Activated CD8-positive, alpha-beta memory T cell treated with anti-CD3 and anti-CD28 coated beads for 24 hours (primary cell): ENCODE measurements at regions not wholly inside any gene's neighbourhood (a gene's known extent, or its start where the extent isn't known, plus 50 kb on each side); places are given as distances from the start of the nearest gene placed in this dataset.

Experiments
- DNase-seq: peaks from one replicate; pipeline ENCODE4 v3.0.0-alpha.2; 2020

DNA sequence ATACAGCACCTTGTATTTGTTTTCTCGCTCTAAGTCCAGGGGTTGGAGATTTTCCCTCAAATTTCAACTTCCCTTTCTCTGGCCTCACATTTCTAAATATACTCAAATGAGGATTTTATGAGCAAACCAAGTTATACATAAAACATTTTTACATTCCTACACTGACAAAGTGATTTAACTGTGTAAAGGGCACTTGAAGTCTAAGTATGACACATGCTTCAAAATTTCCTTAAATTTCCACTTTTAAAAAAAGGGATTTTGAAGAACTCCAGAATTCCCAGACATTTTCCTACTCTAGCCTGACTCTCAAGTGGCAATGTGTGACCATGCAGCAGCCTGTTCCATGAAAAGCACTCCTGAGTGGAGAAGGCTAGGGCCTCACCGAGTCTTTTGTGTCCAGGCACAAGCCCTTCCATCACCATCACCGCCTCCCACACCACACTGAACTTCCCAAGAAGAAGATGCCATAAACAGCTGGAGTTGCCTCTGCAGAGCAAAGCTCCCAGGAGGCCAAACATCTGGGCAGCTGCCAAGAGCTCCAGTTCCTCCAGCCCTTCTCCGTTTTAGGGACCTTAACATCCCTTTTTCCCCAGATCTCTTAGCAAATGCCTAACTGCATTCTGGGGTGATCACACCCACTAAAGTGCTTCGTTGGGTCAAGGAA is 68.9 kb downstream of the NCR2 start:
- DNase-seq = no peak

DNA sequence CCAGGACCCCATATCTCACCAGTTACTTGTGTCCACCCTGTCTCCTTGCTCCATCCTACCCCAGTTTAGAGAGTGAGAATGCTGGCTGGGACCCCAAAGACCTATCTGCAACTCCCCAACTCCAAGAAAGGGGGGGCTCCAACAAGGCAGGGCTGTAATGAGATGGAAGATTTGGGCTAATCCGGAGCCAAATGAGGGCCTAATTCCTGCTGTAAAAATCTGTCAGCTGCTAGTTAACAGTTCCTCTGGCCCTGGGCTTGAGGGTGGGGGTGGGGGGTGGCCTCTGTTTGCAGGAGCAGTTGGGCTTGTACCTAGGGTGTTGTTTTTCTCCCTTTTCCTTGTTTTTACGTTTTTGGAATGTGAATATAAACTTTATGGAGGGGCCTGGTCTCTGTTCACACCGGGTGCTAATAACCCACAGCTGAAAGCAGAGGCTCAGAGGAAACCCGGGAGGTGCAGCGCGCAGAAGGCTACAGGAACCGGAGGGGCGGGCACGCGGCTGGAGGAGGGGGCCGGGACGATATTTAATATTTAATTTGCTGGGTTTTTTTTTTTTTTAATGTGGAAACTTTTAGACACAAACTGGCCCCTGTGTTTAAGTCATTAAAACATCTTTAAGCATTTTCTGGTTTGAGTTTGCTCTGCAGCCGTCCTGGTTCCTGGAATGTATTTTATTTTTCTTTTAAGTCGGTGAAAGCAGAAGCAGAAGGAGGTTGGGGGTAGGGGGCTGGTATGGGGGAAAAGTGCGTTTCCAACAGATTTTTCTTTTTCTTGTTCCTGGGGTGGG is 70.7 kb downstream of the NCR2 start:
- DNase-seq = no peak

GRCh38 chr6:41406728-41407489 is 71.5 kb downstream of the NCR2 start:
- DNase-seq = no peak

- DNase-seq = no peak
Observed at GRCh38 chr6:41408576-41408975, 73.2 kb downstream of the NCR2 start.

DNA sequence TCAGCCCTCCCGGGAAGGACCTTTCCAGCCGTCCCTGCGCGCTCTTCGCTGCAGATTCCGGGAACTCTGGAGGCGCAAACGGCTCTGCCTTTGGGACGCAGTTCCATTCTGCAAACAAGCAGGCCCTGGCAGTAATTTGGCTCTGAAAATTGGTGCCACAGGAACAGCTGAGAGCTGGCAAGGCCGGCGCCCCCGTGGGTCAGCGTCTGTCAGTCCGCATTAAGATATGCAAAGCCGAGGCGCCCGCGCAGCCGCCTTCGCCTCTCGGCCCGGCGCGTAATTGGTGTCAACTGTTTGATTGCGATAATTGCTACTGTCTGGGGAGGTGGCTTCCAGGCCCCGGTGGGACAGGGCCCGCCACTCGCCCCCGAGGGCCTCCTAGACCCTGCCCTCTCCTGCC is 73.6 kb downstream of the NCR2 start:
- DNase-seq = no peak

DNA sequence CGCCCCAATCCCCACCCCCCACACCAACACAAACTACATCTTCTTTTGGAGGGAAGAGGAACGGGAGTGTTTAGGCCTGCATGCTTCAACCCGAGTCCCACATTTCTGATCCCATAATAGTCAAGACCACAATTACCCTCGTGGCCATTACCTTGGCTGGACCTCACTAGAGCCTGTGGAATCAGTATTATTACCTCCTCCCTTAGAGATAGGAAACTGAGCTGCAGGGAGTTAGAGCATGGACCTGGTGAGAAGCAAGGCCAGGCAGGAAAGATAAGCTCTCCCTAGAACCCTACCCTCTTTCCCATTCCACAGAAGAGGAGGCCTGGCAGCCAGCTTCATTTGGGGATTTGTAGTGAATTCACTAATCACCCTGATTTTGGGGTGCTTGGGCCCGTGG is 74.1 kb downstream of the NCR2 start:
- DNase-seq = no peak

GRCh38 chr6:41411961-41412360 is 76.6 kb downstream of the NCR2 start:
- no peak for DNase-seq

GRCh38 chr6:41413250-41413649 is 77.8 kb downstream of the NCR2 start:
- DNase-seq = no peak

GRCh38 chr6:41416501-41416837 is 81.1 kb downstream of the NCR2 start:
- no peak for DNase-seq

DNA sequence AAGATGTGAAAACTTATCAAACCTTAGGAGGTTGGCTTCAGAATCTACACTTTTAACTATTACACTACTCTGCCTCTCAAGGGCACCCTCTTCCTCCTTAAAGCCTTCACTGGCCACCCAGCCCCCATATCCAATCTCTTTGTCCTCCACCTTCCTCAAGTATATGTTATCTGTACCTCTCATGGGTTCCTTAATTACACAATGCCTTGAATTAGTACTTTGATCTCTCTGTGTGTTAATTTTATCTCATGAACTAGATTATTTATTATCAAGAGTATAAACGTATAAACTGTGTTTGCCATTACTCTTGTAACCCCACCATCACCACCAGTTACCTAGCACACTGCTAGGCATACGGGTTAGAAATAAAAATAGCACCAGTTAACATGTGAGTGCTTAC is 83.3 kb downstream of the NCR2 start:
- DNase-seq = no peak

- no peak for DNase-seq
Observed at GRCh38 chr6:41419385-41419784, 84.0 kb downstream of the NCR2 start.

- no peak for DNase-seq
Observed at GRCh38 chr6:41420186-41420585, 84.8 kb downstream of the NCR2 start.

DNA sequence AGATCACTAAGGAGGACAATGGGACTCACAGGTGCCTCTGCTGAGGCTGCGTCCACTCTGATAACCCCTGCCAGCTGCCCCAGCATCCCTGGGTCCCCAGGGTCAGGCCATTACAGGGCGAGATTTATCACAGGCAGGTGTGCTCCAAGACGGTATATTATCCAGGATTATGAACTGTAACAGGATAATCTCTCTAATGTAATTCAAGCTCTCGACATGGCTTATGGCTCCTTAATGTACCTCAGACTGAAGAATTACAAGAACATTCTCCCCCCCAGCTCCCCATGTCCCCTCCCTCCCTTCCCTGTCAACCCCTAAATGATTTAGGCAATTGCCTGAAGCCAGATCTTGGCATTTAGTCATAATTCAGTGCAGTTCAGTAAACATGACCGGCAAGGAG is 86.8 kb downstream of the NCR2 start:
- DNase-seq = no peak

- no peak for DNase-seq
Observed at GRCh38 chr6:41423002-41423401, 87.6 kb downstream of the NCR2 start.

GRCh38 chr6:41424370-41425058 is 89.1 kb downstream of the NCR2 start:
- peak; percentile 95 for DNase-seq

- no peak for DNase-seq
Observed at GRCh38 chr6:41425511-41425910, 90.1 kb downstream of the NCR2 start.

DNA sequence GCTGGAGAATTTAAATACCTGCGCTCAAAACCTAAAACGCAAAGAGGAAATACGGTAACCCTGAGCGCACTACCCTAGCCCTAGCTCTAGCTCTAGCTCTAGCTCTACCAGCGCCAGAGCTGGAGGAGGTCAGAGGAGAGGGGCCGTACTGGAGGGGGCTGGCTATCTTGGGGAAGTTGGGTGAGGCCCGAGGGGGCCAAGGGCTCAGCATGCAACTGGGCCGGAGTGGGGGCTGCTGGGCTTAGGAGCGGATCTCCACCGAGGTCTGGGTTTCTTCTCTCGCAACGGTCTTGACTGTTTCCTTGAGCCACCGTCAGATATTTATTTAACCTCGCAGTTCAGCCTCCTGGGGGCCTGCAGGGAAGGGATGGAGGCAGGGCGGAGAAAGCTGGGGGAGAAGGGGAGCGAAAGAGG is 91.0 kb downstream of the NCR2 start:
- DNase-seq = peak; percentile 63

DNA sequence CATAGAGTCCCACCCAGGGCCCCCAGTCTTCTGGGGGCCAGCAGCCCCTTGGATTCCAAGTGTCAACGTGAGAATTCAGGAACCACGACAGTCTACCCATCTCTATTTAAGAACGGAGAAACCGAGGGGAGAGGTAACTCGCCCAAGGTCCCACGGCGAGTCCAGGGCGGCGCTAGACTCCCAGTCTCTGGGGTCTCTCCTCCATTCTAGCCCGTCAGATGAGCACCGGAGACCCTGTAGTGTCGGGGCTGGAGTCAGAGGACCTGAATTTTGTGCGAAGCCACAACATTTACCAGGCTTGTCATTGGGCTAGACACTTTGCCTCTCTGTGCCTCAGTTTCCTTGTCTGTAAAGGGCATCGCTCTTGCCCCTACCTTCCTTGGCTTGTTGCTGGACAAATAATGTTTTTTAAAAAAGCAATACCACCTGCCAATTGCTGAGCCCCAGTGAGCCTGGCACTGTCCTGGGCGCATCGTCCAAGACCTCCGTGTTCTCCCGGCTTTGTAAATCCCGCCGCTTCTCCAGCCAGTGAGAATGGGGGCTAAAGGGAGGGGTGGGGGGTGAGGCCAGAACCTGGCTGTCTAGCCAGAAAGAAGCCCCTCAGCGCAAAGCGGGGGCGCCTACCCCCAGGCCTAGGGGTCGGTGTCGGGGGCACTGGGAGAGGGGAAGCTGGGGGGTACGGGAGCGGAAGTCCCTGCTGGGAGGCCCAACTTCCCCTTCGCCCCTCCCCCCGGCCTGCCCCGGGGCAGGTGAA is 91.7 kb downstream of the NCR2 start:
- no peak for DNase-seq

- peak; percentile 72 for DNase-seq
Observed at GRCh38 chr6:41427642-41428335, 92.4 kb downstream of the NCR2 start.

DNA sequence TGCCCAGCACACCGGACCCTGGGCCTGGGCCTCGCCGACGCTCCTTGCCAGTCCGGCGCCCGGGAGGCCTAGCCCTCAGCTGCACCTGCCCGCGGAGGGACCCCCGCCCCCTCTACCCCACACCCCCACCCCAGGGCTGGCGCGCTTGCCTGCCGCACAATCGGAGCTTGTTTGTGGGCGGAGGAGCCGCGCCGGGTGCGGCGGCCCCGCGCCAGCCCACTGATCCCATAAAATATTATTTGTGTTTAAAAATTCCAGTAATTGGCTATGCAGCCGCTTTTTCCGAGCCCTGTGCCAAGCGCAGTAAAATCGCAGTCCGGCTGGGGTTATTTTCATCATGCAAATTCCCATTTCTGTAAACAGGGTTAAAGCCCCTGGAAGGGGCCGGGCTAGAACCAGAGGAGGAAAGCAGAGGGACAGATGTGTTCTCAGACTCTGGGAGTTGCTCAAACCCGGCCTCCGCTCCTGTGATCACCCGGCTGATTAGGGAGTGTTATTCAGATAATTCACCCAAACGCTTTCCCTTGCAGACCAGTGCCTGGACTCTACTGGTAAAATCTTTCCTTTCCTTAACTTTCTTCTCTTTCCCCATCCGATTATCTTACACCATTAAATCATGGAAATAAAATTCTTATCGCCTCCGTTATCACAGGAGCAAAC is 93.1 kb downstream of the NCR2 start:
- DNase-seq = no peak

DNA sequence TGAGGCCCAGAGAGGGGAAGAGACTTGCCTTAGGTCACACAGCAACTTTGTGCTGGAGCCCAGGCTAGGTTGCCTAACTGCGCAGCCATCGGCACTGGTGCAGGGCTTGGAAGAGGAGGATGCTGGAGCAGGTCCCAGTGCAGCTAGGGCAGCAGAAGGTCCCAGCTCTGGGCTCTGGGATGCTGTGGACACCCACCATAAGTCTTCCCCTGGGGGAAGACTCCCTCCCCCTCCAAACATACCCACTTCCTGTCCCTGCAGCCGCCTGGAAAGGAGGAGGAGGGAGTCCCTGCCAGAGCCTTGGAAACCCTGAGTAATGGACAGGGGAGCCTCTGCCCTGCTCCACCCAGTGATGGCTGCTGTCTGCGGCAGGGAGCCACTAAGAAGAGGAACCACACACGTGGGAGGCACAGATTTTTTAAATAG is 93.6 kb downstream of the NCR2 start:
- peak; percentile 72 for DNase-seq
